HAP-1 (cell line): ENCODE measurements at regions not wholly inside any gene's neighbourhood (a gene's known extent, or its start where the extent isn't known, plus 50 kb on each side); places are given as distances from the start of the nearest gene placed in this dataset.

Experiments
- DNase-seq, 2 experiments: peaks; one replicate each; pipeline ENCODE4 v3.0.0-alpha.2; 2016 to 2020; ENCODE audit warnings: low spot score in 2 of 2
- H3K27me3 ChIP-seq: fragments of 250-450 bp; sonication (Bioruptor Pico); 2 replicates; pipeline ENCODE4 v1.5.1; 2020; ENCODE audit warnings: low read depth, mild to moderate bottlenecking, moderate library complexity
- H3K36me3 ChIP-seq: fragments of 250-450 bp; sonication (Bioruptor Pico); replicated peaks from 2 replicates; pipeline ENCODE4 v1.5.1; 2020; ENCODE audit warnings: mild to moderate bottlenecking
- H3K4me1 ChIP-seq: fragments of 250-450 bp; sonication (Bioruptor Pico); 2 replicates; pipeline ENCODE4 v1.5.1; 2020; ENCODE audit warnings: mild to moderate bottlenecking
- H3K4me3 ChIP-seq: fragments of 250-450 bp; sonication (Bioruptor Pico); 2 replicates; pipeline ENCODE4 v1.5.1; 2020; ENCODE audit warnings: mild to moderate bottlenecking, moderate library complexity
- H3K9me3 ChIP-seq: fragments of 250-450 bp; sonication (Bioruptor Pico); 2 replicates; pipeline ENCODE4 v1.5.1; 2020; ENCODE audit warnings: mild to moderate bottlenecking, moderate library complexity
- in situ Hi-C: fragments of 300-500 bp; cut with MboI; formaldehyde crosslinking; loops from 3 replicates; pipeline ENCODE4 v1.14.3; 2020; ENCODE audit warnings: low sequenced_read_pairs, inconsistent platforms, mixed read lengths

GRCh38 chr18:44388329-44388728 is 292.4 kb upstream of the SETBP1 start:
- no peaks in the 10 kb centered on the region for H3K36me3 ChIP-seq
- in situ Hi-C loops = no loop called here
- H3K4me3 ChIP-seq = no peak overlapping the region
- DNase-seq = no peak
- H3K27me3 ChIP-seq = no peaks in the 10 kb centered on the region
- H3K9me3 ChIP-seq = no peaks in the 10 kb centered on the region
- H3K4me1 ChIP-seq = no peaks in the 10 kb centered on the region

DNA sequence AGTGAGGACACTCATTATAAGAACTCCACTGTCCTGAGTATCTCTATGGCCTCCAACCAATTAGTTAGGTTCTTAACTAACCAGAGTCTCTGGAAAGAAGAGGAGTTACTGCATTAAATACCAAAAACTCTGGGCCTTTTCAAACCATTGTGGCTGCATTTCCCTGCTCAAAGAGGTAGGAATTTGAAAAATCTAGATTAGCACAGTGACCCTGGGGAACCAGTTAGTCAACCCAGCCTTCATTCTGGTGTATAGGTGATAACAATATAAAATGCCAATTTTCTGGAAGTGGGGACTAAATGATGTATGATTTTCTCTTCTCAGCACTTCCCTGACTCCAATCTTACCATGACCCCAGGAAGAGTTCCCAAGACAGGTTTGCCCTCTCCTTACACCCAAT is 287.8 kb upstream of the SETBP1 start:
- H3K36me3 ChIP-seq = no peaks in the 10 kb centered on the region
- H3K4me3 ChIP-seq = no peak overlapping the region
- in situ Hi-C loops = no loop called here
- no peaks in the 10 kb centered on the region for H3K27me3 ChIP-seq
- H3K9me3 ChIP-seq = no peaks in the 10 kb centered on the region
- no peak for DNase-seq
- H3K4me1 ChIP-seq = no peaks in the 10 kb centered on the region

DNA sequence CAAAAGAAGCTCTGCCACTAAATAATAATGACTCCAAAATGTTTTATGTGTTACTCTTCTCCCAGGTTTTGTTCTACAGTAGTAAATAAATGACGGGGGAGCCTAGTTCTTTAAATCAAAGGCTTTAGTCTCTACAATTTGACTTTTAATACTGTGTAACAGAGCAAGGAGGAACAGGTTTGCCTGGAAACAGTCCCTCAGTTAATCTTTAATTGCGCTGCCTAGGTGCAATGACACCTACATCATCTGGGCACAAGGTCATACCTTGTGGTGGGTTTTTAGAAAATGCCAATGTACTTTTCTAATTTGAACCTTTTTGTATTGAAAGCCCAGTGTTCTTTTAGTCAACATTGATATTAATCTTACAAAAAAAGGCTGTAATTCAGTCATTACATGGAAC is 287.3 kb upstream of the SETBP1 start:
- no peaks in the 10 kb centered on the region for H3K36me3 ChIP-seq
- H3K4me3 ChIP-seq = no peak overlapping the region
- no peaks in the 10 kb centered on the region for H3K27me3 ChIP-seq
- H3K4me1 ChIP-seq = no peaks in the 10 kb centered on the region
- in situ Hi-C loops = no loop called here
- DNase-seq = no peak
- no peaks in the 10 kb centered on the region for H3K9me3 ChIP-seq

DNA sequence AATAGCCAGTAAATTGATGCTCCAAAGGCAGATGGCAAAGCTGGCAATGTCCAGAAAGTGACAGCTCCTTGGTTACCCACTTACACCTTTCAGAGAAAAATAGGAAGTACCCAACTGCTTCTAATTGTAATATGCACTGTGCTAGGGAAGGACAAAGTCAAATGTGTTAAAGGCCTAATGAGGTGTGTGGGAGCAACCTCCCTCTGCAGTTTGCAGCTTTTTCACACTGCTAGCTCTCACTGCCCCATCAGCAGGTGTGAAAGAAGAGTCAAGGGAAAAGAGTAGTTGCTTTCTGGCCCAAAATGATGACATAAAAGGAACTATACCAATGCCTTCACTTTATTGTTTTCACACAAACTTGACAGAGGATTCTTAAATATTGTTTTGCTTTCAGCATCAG is 284.1 kb upstream of the SETBP1 start:
- no peaks in the 10 kb centered on the region for H3K4me1 ChIP-seq
- no peaks in the 10 kb centered on the region for H3K27me3 ChIP-seq
- no peaks in the 10 kb centered on the region for H3K36me3 ChIP-seq
- no peak overlapping the region for H3K4me3 ChIP-seq
- H3K9me3 ChIP-seq = no peaks in the 10 kb centered on the region
- in situ Hi-C loops = no loop called here
- no peak for DNase-seq

GRCh38 chr18:44409071-44409470 is 271.6 kb upstream of the SETBP1 start:
- H3K4me1 ChIP-seq = no peaks in the 10 kb centered on the region
- in situ Hi-C loops = no loop called here
- H3K9me3 ChIP-seq = no peaks in the 10 kb centered on the region
- H3K4me3 ChIP-seq = no peak overlapping the region
- no peak for DNase-seq
- no peaks in the 10 kb centered on the region for H3K27me3 ChIP-seq
- no peaks in the 10 kb centered on the region for H3K36me3 ChIP-seq

DNA sequence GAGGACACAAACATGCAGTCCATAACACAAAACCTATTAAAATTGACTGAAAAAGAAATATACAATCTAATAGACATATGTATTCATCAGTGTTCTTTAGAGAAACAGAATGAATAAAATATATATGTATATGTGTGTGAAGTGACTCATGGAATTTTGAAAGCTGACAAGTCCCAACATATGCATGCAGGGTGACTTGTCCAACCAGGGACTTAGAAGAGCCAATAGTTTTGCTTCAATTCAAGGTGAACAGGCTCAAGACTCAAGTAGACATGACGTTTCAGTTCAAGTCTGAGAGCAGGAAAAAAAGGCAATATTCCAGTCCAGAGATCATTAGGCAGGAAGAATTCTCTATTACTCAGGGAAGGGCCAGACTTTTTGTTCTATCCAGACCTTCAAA is 271.2 kb upstream of the SETBP1 start:
- H3K36me3 ChIP-seq = no peaks in the 10 kb centered on the region
- H3K4me1 ChIP-seq = no peaks in the 10 kb centered on the region
- H3K9me3 ChIP-seq = no peaks in the 10 kb centered on the region
- in situ Hi-C loops = no loop called here
- DNase-seq = no peak
- H3K4me3 ChIP-seq = no peak overlapping the region
- no peaks in the 10 kb centered on the region for H3K27me3 ChIP-seq

- no peaks in the 10 kb centered on the region for H3K9me3 ChIP-seq
- no peaks in the 10 kb centered on the region for H3K36me3 ChIP-seq
- no peaks in the 10 kb centered on the region for H3K4me1 ChIP-seq
- DNase-seq = no peak
- in situ Hi-C loops = no loop called here
- H3K27me3 ChIP-seq = no peaks in the 10 kb centered on the region
- H3K4me3 ChIP-seq = no peak overlapping the region
Measured at GRCh38 chr18:44410740-44411139, 269.9 kb upstream of the SETBP1 start.

GRCh38 chr18:44411262-44411905 is 269.3 kb upstream of the SETBP1 start:
- Histone ChIP-seq H3K27me3 (no peaks in the 10 kb centered on the region), H3K4me3 (no peak overlapping the region), H3K4me1 (no peaks in the 10 kb centered on the region), H3K9me3 (no peaks in the 10 kb centered on the region), H3K36me3 (no peaks in the 10 kb centered on the region)
- in situ Hi-C loops = no loop called here
- no peak for DNase-seq

GRCh38 chr18:44411976-44412375 is 268.7 kb upstream of the SETBP1 start:
- Histone ChIP-seq H3K9me3 (no peaks in the 10 kb centered on the region), H3K4me1 (no peaks in the 10 kb centered on the region), H3K27me3 (no peaks in the 10 kb centered on the region), H3K4me3 (no peak overlapping the region), H3K36me3 (no peaks in the 10 kb centered on the region)
- in situ Hi-C loops = no loop called here
- no peak for DNase-seq

DNA sequence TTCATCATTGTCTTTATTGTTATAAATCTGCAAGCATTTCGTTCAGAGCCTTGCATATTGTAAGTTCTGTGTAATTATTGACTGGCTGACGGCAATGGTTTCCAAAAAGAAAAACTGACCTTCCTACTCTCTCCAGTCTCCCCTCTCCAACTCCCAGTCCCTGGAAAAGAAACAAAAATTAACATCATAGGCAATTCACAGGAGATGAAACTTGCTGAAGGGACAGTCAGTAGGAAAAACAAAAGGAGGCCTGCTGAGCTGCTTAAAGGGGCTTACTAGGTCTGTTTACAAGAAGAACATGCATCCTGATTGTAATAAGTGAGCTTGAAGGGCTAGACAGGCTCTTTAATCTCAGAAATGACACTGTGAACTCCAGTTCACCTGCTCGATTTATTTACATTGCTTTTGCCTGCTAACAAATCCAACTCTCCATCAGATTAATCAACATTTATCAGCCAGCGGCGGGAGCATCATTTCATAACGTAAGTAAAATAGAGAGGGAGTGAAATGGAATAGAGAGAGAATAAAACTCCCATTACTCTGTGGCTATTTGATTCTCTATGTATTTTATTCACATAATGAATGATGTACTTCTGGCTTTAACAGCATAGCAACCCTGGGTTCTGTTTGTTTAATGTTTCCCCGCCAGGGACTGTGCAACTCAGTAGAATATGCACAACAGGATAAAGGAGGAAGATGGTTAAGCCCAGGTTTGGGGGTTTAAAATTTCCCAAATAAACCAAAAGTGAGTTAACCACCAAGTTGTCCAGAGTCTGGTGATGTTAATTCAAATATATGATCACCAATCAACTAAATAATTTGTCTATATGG is 256.7 kb upstream of the SETBP1 start:
- H3K36me3 ChIP-seq = no peaks in the 10 kb centered on the region
- no peak for DNase-seq
- no peaks in the 10 kb centered on the region for H3K27me3 ChIP-seq
- no peaks in the 10 kb centered on the region for H3K9me3 ChIP-seq
- in situ Hi-C loops = no loop called here
- H3K4me3 ChIP-seq = no peak overlapping the region
- no peaks in the 10 kb centered on the region for H3K4me1 ChIP-seq

- no peak overlapping the region for H3K4me3 ChIP-seq
- no peaks in the 10 kb centered on the region for H3K4me1 ChIP-seq
- DNase-seq = no peak
- no peaks in the 10 kb centered on the region for H3K9me3 ChIP-seq
- H3K36me3 ChIP-seq = no peaks in the 10 kb centered on the region
- in situ Hi-C loops = no loop called here
- H3K27me3 ChIP-seq = no peaks in the 10 kb centered on the region
Measured at GRCh38 chr18:44424645-44425035, 256.0 kb upstream of the SETBP1 start.

DNA sequence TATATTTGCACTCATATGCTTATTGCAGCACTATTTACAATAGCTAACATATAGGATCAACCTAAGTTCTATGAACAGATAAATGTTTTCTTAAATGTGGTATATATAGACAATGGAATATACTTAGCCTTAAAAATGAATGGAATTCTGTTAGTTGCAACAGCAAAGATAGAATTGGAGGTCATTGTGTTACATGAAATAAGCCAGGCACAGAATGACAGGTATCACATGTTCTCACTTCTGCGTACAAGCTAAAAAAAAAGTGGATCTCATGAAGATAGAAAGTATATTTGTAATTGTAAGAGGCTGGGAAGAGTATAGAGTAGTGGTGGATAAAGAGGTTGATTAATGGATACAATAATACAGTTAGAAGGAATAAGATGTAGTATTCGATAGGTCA is 255.5 kb upstream of the SETBP1 start:
- H3K9me3 ChIP-seq = no peaks in the 10 kb centered on the region
- H3K27me3 ChIP-seq = no peaks in the 10 kb centered on the region
- no peak overlapping the region for H3K4me3 ChIP-seq
- H3K36me3 ChIP-seq = no peaks in the 10 kb centered on the region
- DNase-seq = no peak
- in situ Hi-C loops = no loop called here
- no peaks in the 10 kb centered on the region for H3K4me1 ChIP-seq

DNA sequence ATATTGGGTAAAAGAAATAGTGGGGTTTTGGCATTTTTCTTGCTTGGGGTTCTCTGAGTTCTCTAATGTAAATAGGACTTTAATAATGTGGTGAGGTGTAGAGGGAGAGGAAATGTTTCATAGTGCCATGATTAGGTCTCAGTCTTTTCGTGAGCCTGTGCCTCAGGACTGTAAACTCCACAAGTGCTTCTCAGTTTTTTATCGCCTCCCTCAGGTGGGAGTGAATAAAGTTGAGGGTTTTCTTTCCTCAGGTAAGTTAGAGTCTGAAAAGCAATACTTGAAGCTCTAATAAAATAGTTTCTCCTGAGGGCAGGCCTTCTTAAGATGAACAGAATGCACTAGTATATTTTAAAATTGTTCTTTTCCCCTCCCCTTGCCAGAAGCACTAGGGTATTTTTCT is 243.1 kb upstream of the SETBP1 start:
- in situ Hi-C loops = no loop called here
- H3K4me3 ChIP-seq = no peak overlapping the region
- H3K4me1 ChIP-seq = no peaks in the 10 kb centered on the region

DNA sequence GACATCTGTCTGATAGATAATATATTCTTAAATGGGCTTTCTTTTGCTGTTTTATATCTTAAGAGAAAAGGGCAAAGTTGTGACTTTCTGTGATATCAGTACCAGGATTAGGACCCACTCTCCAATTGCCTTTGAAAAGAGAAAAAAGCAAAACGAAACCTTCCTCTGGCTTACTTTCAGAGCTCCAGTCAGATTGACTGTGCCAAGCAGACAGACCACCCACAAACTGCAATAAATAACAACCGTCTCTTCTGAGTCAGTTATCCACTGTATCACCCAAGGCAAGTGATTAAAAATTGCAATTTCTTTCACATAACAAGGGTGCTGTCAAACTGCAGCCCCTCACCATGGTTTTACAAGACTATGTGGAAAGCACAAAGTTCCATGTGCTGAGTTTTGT is 230.5 kb upstream of the SETBP1 start:
- no peak for DNase-seq
- no peaks in the 10 kb centered on the region for H3K9me3 ChIP-seq
- no peaks in the 10 kb centered on the region for H3K36me3 ChIP-seq
- no peaks in the 10 kb centered on the region for H3K4me1 ChIP-seq
- in situ Hi-C loops = no loop called here
- H3K27me3 ChIP-seq = no peaks in the 10 kb centered on the region
- H3K4me3 ChIP-seq = no peak overlapping the region

More for the DNA sequence above, 243.1 kb upstream of the SETBP1 start:
- Histone ChIP-seq H3K27me3 (no peaks in the 10 kb centered on the region), H3K36me3 (no peaks in the 10 kb centered on the region), H3K9me3 (no peaks in the 10 kb centered on the region)
- no peak for DNase-seq
